MM.1S (cell line): ENCODE measurements at regions not wholly inside any gene's neighbourhood (a gene's known extent, or its start where the extent isn't known, plus 50 kb on each side); places are given as distances from the start of the nearest gene placed in this dataset.

Experiments used
- DNase-seq: peaks from one replicate; pipeline ENCODE4 v3.0.0-alpha.2; 2015
- H2AFZ ChIP-seq: fragments of 300-600 bp; sonication (generic); 2 replicates; pipeline ENCODE4 v1.6.0; 2016; ENCODE audit warnings: antibody characterized with exemption, low read length
- H3F3A ChIP-seq: fragments of 300-600 bp; sonication (generic); 2 replicates; pipeline ENCODE4 v1.6.1; 2016; ENCODE audit warnings: mild to moderate bottlenecking, antibody characterized with exemption, low read length, moderate library complexity, mixed read lengths; ENCODE audit not compliant: insufficient read depth
- H3K27ac ChIP-seq: fragments of 300-600 bp; sonication (generic); 2 replicates; pipeline ENCODE4 v1.5.1; 2016; ENCODE audit warnings: mild to moderate bottlenecking, low read length
- H3K27me3 ChIP-seq: fragments of 300-600 bp; sonication (generic); replicated peaks from 2 replicates; pipeline ENCODE4 v1.6.0; 2016; ENCODE audit warnings: low read length; ENCODE audit not compliant: insufficient read depth
- H3K36me3 ChIP-seq: fragments of 300-600 bp; sonication (generic); replicated peaks from 2 replicates; pipeline ENCODE4 v1.6.1; 2016; ENCODE audit warnings: mild to moderate bottlenecking, low read length, mixed read lengths; ENCODE audit not compliant: insufficient read depth
- H3K4me1 ChIP-seq: fragments of 300-600 bp; sonication (generic); 2 replicates; pipeline ENCODE4 v1.6.1; 2016; ENCODE audit warnings: low read length, mixed read lengths
- H3K4me2 ChIP-seq: fragments of 300-600 bp; sonication (generic); 2 replicates; pipeline ENCODE4 v1.6.0; 2016; ENCODE audit warnings: low read depth, low read length
- H3K4me3 ChIP-seq: fragments of 300-600 bp; sonication (generic); 2 replicates; pipeline ENCODE4 v1.5.1; 2016; ENCODE audit warnings: low read length, mixed read lengths
- H3K79me2 ChIP-seq: fragments of 300-600 bp; sonication (generic); 2 replicates; pipeline ENCODE4 v1.6.1; 2016; ENCODE audit warnings: mixed run types, low read length, mixed read lengths
- H3K9ac ChIP-seq: fragments of 300-600 bp; sonication (generic); 2 replicates; pipeline ENCODE4 v1.6.1; 2016; ENCODE audit warnings: low read length, mixed read lengths
- H3K9me2 ChIP-seq: fragments of 300-600 bp; sonication (generic); replicated peaks from 2 replicates; pipeline ENCODE4 v1.6.1; 2016; ENCODE audit warnings: mild to moderate bottlenecking, low read length, mixed read lengths; ENCODE audit not compliant: insufficient read depth
- H3K9me3 ChIP-seq: fragments of 300-600 bp; sonication (generic); replicated peaks from 2 replicates; pipeline ENCODE4 v1.6.1; 2016; ENCODE audit warnings: mild to moderate bottlenecking, low read length, mixed read lengths; ENCODE audit not compliant: insufficient read depth
- H4K20me1 ChIP-seq: fragments of 300-600 bp; sonication (generic); 2 replicates; pipeline ENCODE4 v1.6.1; 2016; ENCODE audit warnings: mild to moderate bottlenecking, low read length, moderate library complexity, mixed read lengths; ENCODE audit not compliant: insufficient read depth
- CTCF ChIP-seq: fragments of 300-600 bp; sonication (generic); IDR thresholded peaks from 2 replicates; pipeline ENCODE4 v1.5.1; 2016; ENCODE audit warnings: antibody characterized with exemption, low read length, mixed read lengths
- EZH2 ChIP-seq: fragments of 300-600 bp; sonication (generic); optimal IDR thresholded peaks from 2 replicates; pipeline ENCODE3; 2017; ENCODE audit warnings: low read depth, mild to moderate bottlenecking, antibody characterized with exemption, low read length, mixed read lengths
- EZH2phosphoT487 ChIP-seq: fragments of 300-600 bp; sonication (generic); IDR thresholded peaks from 2 replicates; pipeline ENCODE4 v1.6.1; 2018; ENCODE audit warnings: antibody characterized with exemption, low read length

- Histone ChIP-seq H3K36me3 (no peaks in the 10 kb centered on the region), H3K79me2 (no peaks in the 10 kb centered on the region), H3K4me3 (no peak overlapping the region), H2AFZ (no peak overlapping the region), H3K9ac (no peak overlapping the region), H4K20me1 (no peaks in the 10 kb centered on the region), H3K9me2 (no peaks in the 10 kb centered on the region), H3F3A (no peaks in the 10 kb centered on the region), H3K4me1 (no peaks in the 10 kb centered on the region), H3K9me3 (no peaks in the 10 kb centered on the region), H3K27me3 (peaks cover 17% of the 10 kb centered on the region), H3K27ac (no peak overlapping the region), H3K4me2 (no peak overlapping the region)
- TF ChIP-seq CTCF (no peak), EZH2 (no peak), EZH2phosphoT487 (no peak)
- DNase-seq: no peak
Measured at GRCh38 chr5:141743866-141744272, 61.8 kb upstream of the ARAP3 start.

DNA sequence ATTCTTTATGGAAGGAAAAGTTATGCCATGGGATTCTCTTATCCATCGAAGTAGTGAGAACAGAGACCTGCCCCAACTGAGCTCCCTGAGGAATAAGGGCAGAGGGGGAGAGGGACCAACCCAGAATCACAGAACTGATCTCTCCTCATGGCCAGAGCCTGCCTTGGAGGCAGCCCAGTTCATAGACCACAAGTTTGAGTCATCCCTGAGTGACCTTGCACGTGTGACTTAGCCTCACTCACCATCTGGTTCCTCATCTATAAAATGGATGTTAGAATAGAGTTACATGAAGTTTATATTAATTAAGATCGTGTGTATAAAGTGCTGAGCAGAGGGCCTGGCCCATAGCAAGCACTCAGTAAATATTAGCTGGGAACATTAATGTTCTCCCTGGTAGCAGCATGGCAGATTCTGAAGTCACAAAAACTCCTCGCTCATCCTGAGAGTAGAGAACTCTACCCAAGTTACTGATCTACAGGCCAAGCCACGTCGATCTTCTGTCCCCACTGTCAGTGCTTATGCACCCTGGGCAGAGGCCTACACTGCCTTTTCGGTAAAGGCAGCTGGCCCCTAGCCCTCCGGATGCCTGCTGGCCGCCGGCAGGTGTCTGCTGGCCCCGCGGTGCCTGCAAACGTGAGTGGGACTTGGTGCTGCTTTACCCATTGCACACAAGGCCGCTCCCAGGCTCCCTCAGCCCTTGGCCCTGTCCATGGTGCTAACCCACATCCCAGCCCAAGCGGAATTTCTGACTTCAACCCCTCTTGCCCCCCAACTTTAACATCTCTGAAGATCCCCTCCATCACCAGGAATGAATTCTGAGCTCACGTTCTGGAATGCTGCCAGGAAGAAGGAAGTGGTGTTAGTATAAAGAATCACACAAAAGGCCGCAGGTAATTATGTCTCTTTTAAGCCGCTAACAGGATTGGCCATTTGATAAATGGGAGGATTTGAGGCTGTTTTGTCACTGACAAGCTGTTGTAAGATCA is 61.1 kb upstream of the ARAP3 start:
- H3K79me2 ChIP-seq: no peaks in the 10 kb centered on the region
- no peak overlapping the region for H3K4me3 ChIP-seq
- H3F3A ChIP-seq: no peaks in the 10 kb centered on the region
- DNase-seq: no peak
- H3K4me2 ChIP-seq: no peak overlapping the region
- H3K27me3 ChIP-seq: peaks cover 10% of the 10 kb centered on the region
- no peaks in the 10 kb centered on the region for H3K9me2 ChIP-seq
- no peak for TF ChIP-seq CTCF
- TF ChIP-seq EZH2phosphoT487: no peak
- TF ChIP-seq EZH2: no peak
- H2AFZ ChIP-seq: no peak overlapping the region
- H4K20me1 ChIP-seq: no peaks in the 10 kb centered on the region
- H3K9ac ChIP-seq: no peak overlapping the region
- H3K27ac ChIP-seq: no peak overlapping the region
- no peaks in the 10 kb centered on the region for H3K4me1 ChIP-seq
- H3K36me3 ChIP-seq: no peaks in the 10 kb centered on the region
- H3K9me3 ChIP-seq: no peaks in the 10 kb centered on the region

GRCh38 chr5:141742144-141742543 is 60.1 kb upstream of the ARAP3 start:
- Histone ChIP-seq H3K79me2 (no peaks in the 10 kb centered on the region), H3K27ac (no peak overlapping the region), H3F3A (no peaks in the 10 kb centered on the region), H3K4me1 (no peaks in the 10 kb centered on the region), H3K9me2 (no peaks in the 10 kb centered on the region), H4K20me1 (no peaks in the 10 kb centered on the region), H3K9ac (no peak overlapping the region), H3K9me3 (no peaks in the 10 kb centered on the region), H3K4me3 (no peak overlapping the region), H3K4me2 (no peak overlapping the region), H2AFZ (no peak overlapping the region), H3K36me3 (no peaks in the 10 kb centered on the region), H3K27me3 (peaks cover 14% of the 10 kb centered on the region)
- no peak for TF ChIP-seq CTCF
- no peak for TF ChIP-seq EZH2phosphoT487
- no peak for TF ChIP-seq EZH2
- DNase-seq: no peak
